ENCODE measurements at regions not wholly inside any gene's neighbourhood (a gene's known extent, or its start where the extent isn't known, plus 50 kb on each side); places are given as distances from the start of the nearest gene placed in this dataset.

DNA sequence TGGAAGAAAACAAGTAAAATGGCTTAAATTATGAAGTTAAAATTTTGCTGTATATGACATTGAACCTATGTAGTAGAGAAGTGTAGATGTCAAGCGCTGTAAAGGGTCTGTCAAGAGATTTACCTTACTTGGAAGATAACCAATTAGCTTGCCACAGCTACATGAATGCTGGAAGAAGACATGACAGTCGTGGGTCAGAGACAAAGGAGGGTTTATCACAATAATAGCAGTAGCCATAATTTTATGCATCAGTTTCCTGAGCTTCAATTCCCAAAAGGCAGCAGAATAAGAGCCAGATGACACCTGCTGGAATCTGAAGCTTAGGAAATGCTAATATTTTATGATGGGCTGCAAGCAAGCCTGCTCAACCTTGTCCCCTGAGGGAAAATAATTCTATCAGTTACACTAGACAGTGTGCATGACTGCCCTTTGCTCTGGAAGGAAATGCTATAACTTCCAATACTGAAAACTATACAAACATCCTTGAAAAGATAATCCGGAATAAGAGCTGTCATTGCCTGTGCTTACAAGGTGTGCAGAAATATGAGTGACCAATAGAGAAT is 292.9 kb downstream of the PRDM5 start:
- H3K9me3 ChIP-seq (ENCODE audit: low read depth, low read length, poor library complexity, severe bottlenecking), result no peaks in the 10 kb centered on the region
- BruUV-seq (replicated peaks), result no TSS peak
- TF ChIP-seq CTCF (conservative IDR thresholded peaks at IDR 0.05; ENCODE audit: low read depth, low read length) (no peak), EZH2 (IDR thresholded peaks at IDR 0.05; ENCODE audit: borderline replicate concordance, low read depth, low read length, poor library complexity, severe bottlenecking) (no peak)
- DNase-seq (ENCODE audit: low spot score), result no peak
- H3K27me3 ChIP-seq (replicated peaks; ENCODE audit: insufficient read depth, low read depth, low read length, poor library complexity), result no peaks in the 10 kb centered on the region
- ChIA-PET POLR2A (ENCODE audit: low non-redundant PET) (no interaction called here), CTCF (no interaction called here)
- H3K36me3 ChIP-seq (ENCODE audit: insufficient read depth, low read length, poor library complexity, severe bottlenecking), result no peaks in the 10 kb centered on the region
- H3K27ac ChIP-seq (ENCODE audit: low read depth, low read length, poor library complexity, severe bottlenecking), result no peak overlapping the region
- intact Hi-C loops (cut with micrococcal nuclease; ENCODE audit: unreplicated experiment), result no loop called here
- H3K4me3 ChIP-seq (ENCODE audit: low read depth, low read length, poor library complexity, severe bottlenecking), result no peak overlapping the region
- H3K4me1 ChIP-seq (ENCODE audit: insufficient read depth, low read length, poor library complexity, severe bottlenecking), result no peaks in the 10 kb centered on the region

DNA sequence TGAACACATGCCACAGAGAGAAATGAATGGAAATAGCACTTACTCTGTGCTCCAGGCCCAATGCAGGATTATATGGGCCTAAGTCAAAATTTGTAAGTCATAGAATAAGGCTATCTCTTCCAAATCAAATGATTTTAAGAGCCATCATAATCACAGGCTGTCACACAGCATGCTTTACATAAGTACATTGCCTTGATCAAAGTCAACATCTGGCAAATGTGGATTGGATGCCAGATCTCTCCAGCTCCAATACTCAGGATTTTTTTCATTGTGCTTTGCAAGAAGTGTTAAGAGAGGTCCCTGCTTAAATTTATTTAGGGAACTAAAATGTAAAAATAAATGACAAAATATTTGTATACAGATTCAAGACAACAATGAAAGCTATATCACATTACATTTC is 299.9 kb downstream of the PRDM5 start:
- no peak overlapping the region for H3K27ac ChIP-seq (ENCODE audit: low read depth, low read length, poor library complexity, severe bottlenecking)
- H3K27me3 ChIP-seq (replicated peaks; ENCODE audit: insufficient read depth, low read depth, low read length, poor library complexity), result no peaks in the 10 kb centered on the region
- no peaks in the 10 kb centered on the region for H3K4me1 ChIP-seq (ENCODE audit: insufficient read depth, low read length, poor library complexity, severe bottlenecking)
- ChIA-PET CTCF (no interaction called here), POLR2A (ENCODE audit: low non-redundant PET) (no interaction called here)
- no peak for DNase-seq (ENCODE audit: low spot score)
- BruUV-seq (replicated peaks), result no TSS peak
- H3K9me3 ChIP-seq (ENCODE audit: low read depth, low read length, poor library complexity, severe bottlenecking), result no peaks in the 10 kb centered on the region
- H3K36me3 ChIP-seq (ENCODE audit: insufficient read depth, low read length, poor library complexity, severe bottlenecking), result no peaks in the 10 kb centered on the region
- intact Hi-C loops (cut with micrococcal nuclease; ENCODE audit: unreplicated experiment), result no loop called here
- no peak overlapping the region for H3K4me3 ChIP-seq (ENCODE audit: low read depth, low read length, poor library complexity, severe bottlenecking)
- TF ChIP-seq CTCF (conservative IDR thresholded peaks at IDR 0.05; ENCODE audit: low read depth, low read length) (no peak), EZH2 (IDR thresholded peaks at IDR 0.05; ENCODE audit: borderline replicate concordance, low read depth, low read length, poor library complexity, severe bottlenecking) (no peak)

GRCh38 chr4:120617171-120617570 is 305.4 kb downstream of the PRDM5 start:
- no peaks in the 10 kb centered on the region for H3K4me1 ChIP-seq (ENCODE audit: insufficient read depth, low read length, poor library complexity, severe bottlenecking)
- TF ChIP-seq CTCF (conservative IDR thresholded peaks at IDR 0.05; ENCODE audit: low read depth, low read length) (no peak), EZH2 (IDR thresholded peaks at IDR 0.05; ENCODE audit: borderline replicate concordance, low read depth, low read length, poor library complexity, severe bottlenecking) (no peak)
- H3K27me3 ChIP-seq (replicated peaks; ENCODE audit: insufficient read depth, low read depth, low read length, poor library complexity), result no peaks in the 10 kb centered on the region
- POLR2A ChIA-PET (ENCODE audit: low non-redundant PET), result no interaction called here
- no TSS peak for BruUV-seq (replicated peaks)
- no peak for DNase-seq (ENCODE audit: low spot score)
- no peaks in the 10 kb centered on the region for H3K36me3 ChIP-seq (ENCODE audit: insufficient read depth, low read length, poor library complexity, severe bottlenecking)
- no peak overlapping the region for H3K4me3 ChIP-seq (ENCODE audit: low read depth, low read length, poor library complexity, severe bottlenecking)
- H3K27ac ChIP-seq (ENCODE audit: low read depth, low read length, poor library complexity, severe bottlenecking), result no peak overlapping the region
- no peaks in the 10 kb centered on the region for H3K9me3 ChIP-seq (ENCODE audit: low read depth, low read length, poor library complexity, severe bottlenecking)
- intact Hi-C loops (cut with micrococcal nuclease; ENCODE audit: unreplicated experiment), result no loop called here
- CTCF ChIA-PET, result no interaction called here
